ENCODE measurements at regions not wholly inside any gene's neighbourhood (a gene's known extent, or its start where the extent isn't known, plus 50 kb on each side); places are given as distances from the start of the nearest gene placed in this dataset.

GRCh38 chrY:14139521-14139920 lies 83.5 kb downstream of the VCY1B start:
- H3K36me3 ChIP-seq (ENCODE audit: insufficient read depth, low read depth, low read length): no peaks in the 10 kb centered on the region
- H3K9ac ChIP-seq (ENCODE audit: low read depth, low read length): no peak overlapping the region
- H3K9me3 ChIP-seq (ENCODE audit: insufficient read depth, low read depth, low read length): no peaks in the 10 kb centered on the region
- H3K27ac ChIP-seq (ENCODE audit: low read length): no peak overlapping the region
- no peak overlapping the region for H3K4me3 ChIP-seq (ENCODE audit: low read length)
- no peaks in the 10 kb centered on the region for H3K4me1 ChIP-seq (ENCODE audit: insufficient read depth, low read length)
- peaks cover 10% of the 10 kb centered on the region; the same call in 1 of the 2 replicates for H3K27me3 ChIP-seq (ENCODE audit: insufficient read depth, low read length)

GRCh38 chrY:14145614-14146013 lies 89.6 kb downstream of the VCY1B start:
- Histone ChIP-seq H3K4me1 (ENCODE audit: insufficient read depth, low read length) (no peaks in the 10 kb centered on the region), H3K27me3 (ENCODE audit: insufficient read depth, low read length) (peaks cover under 1% of the 10 kb centered on the region; the same call in 1 of the 2 replicates), H3K27ac (ENCODE audit: low read length) (no peak overlapping the region), H3K9me3 (ENCODE audit: insufficient read depth, low read depth, low read length) (no peaks in the 10 kb centered on the region), H3K9ac (ENCODE audit: low read depth, low read length) (no peak overlapping the region), H3K4me3 (ENCODE audit: low read length) (no peak overlapping the region), H3K36me3 (ENCODE audit: insufficient read depth, low read depth, low read length) (no peaks in the 10 kb centered on the region)

- Histone ChIP-seq H3K36me3 (ENCODE audit: insufficient read depth, low read depth, low read length) (no peaks in the 10 kb centered on the region), H3K4me3 (ENCODE audit: low read length) (no peak overlapping the region), H3K9ac (ENCODE audit: low read depth, low read length) (no peak overlapping the region)
These were observed 126.7 kb downstream of the VCY1B start for GRCh38 chrY:14182776-14183175.

GRCh38 chrY:14222014-14222413 lies 166.0 kb downstream of the VCY1B start:
- Histone ChIP-seq H3K27ac (ENCODE audit: low read length) (no peak overlapping the region), H3K27me3 (ENCODE audit: insufficient read depth, low read length) (no peaks in the 10 kb centered on the region), H3K9me3 (ENCODE audit: insufficient read depth, low read depth, low read length) (no peaks in the 10 kb centered on the region), H3K4me1 (ENCODE audit: insufficient read depth, low read length) (no peaks in the 10 kb centered on the region), H3K9ac (ENCODE audit: low read depth, low read length) (no peak overlapping the region), H3K36me3 (ENCODE audit: insufficient read depth, low read depth, low read length) (no peaks in the 10 kb centered on the region), H3K4me3 (ENCODE audit: low read length) (no peak overlapping the region)

More at GRCh38 chrY:14182776-14183175, 126.7 kb downstream of the VCY1B start:
- H3K9me3 ChIP-seq (ENCODE audit: insufficient read depth, low read depth, low read length): no peaks in the 10 kb centered on the region
- H3K27me3 ChIP-seq (ENCODE audit: insufficient read depth, low read length): no peaks in the 10 kb centered on the region
- H3K4me1 ChIP-seq (ENCODE audit: insufficient read depth, low read length): no peaks in the 10 kb centered on the region
- H3K27ac ChIP-seq (ENCODE audit: low read length): no peak overlapping the region

GRCh38 chrY:14231703-14232102 lies 175.7 kb downstream of the VCY1B start:
- Histone ChIP-seq H3K27me3 (ENCODE audit: insufficient read depth, low read length) (no peaks in the 10 kb centered on the region), H3K9me3 (ENCODE audit: insufficient read depth, low read depth, low read length) (no peaks in the 10 kb centered on the region), H3K9ac (ENCODE audit: low read depth, low read length) (no peak overlapping the region)

GRCh38 chrY:14235070-14235469 lies 179.0 kb downstream of the VCY1B start:
- no peak overlapping the region for H3K27ac ChIP-seq (ENCODE audit: low read length)
- H3K4me3 ChIP-seq (ENCODE audit: low read length): no peak overlapping the region
- H3K4me1 ChIP-seq (ENCODE audit: insufficient read depth, low read length): no peaks in the 10 kb centered on the region
- H3K9me3 ChIP-seq (ENCODE audit: insufficient read depth, low read depth, low read length): no peaks in the 10 kb centered on the region
- no peaks in the 10 kb centered on the region for H3K36me3 ChIP-seq (ENCODE audit: insufficient read depth, low read depth, low read length)
- no peak overlapping the region for H3K9ac ChIP-seq (ENCODE audit: low read depth, low read length)
- H3K27me3 ChIP-seq (ENCODE audit: insufficient read depth, low read length): no peaks in the 10 kb centered on the region

More at GRCh38 chrY:14231703-14232102, 175.7 kb downstream of the VCY1B start:
- Histone ChIP-seq H3K36me3 (ENCODE audit: insufficient read depth, low read depth, low read length) (no peaks in the 10 kb centered on the region), H3K4me3 (ENCODE audit: low read length) (no peak overlapping the region), H3K27ac (ENCODE audit: low read length) (no peak overlapping the region), H3K4me1 (ENCODE audit: insufficient read depth, low read length) (no peaks in the 10 kb centered on the region)

GRCh38 chrY:14238277-14238676 lies 182.2 kb downstream of the VCY1B start:
- no peaks in the 10 kb centered on the region for H3K9me3 ChIP-seq (ENCODE audit: insufficient read depth, low read depth, low read length)
- no peaks in the 10 kb centered on the region for H3K36me3 ChIP-seq (ENCODE audit: insufficient read depth, low read depth, low read length)
- H3K9ac ChIP-seq (ENCODE audit: low read depth, low read length): no peak overlapping the region
- H3K4me1 ChIP-seq (ENCODE audit: insufficient read depth, low read length): no peaks in the 10 kb centered on the region
- H3K27me3 ChIP-seq (ENCODE audit: insufficient read depth, low read length): no peaks in the 10 kb centered on the region
- H3K4me3 ChIP-seq (ENCODE audit: low read length): no peak overlapping the region
- H3K27ac ChIP-seq (ENCODE audit: low read length): no peak overlapping the region

- no peak overlapping the region for H3K9ac ChIP-seq (ENCODE audit: low read depth, low read length)
- no peak overlapping the region for H3K4me3 ChIP-seq (ENCODE audit: low read length)
- H3K36me3 ChIP-seq (ENCODE audit: insufficient read depth, low read depth, low read length): no peaks in the 10 kb centered on the region
- H3K9me3 ChIP-seq (ENCODE audit: insufficient read depth, low read depth, low read length): no peaks in the 10 kb centered on the region
- no peaks in the 10 kb centered on the region for H3K4me1 ChIP-seq (ENCODE audit: insufficient read depth, low read length)
- H3K27ac ChIP-seq (ENCODE audit: low read length): no peak overlapping the region
- no peaks in the 10 kb centered on the region for H3K27me3 ChIP-seq (ENCODE audit: insufficient read depth, low read length)
These were observed 190.9 kb downstream of the VCY1B start for GRCh38 chrY:14246948-14247347.

GRCh38 chrY:14248878-14249576 lies 193.0 kb downstream of the VCY1B start:
- Histone ChIP-seq H3K4me3 (ENCODE audit: low read length) (no peak overlapping the region), H3K27ac (ENCODE audit: low read length) (no peak overlapping the region), H3K4me1 (ENCODE audit: insufficient read depth, low read length) (no peaks in the 10 kb centered on the region), H3K9me3 (ENCODE audit: insufficient read depth, low read depth, low read length) (no peaks in the 10 kb centered on the region), H3K9ac (ENCODE audit: low read depth, low read length) (no peak overlapping the region), H3K36me3 (ENCODE audit: insufficient read depth, low read depth, low read length) (no peaks in the 10 kb centered on the region), H3K27me3 (ENCODE audit: insufficient read depth, low read length) (no peaks in the 10 kb centered on the region)

GRCh38 chrY:14255965-14256816 lies 200.2 kb downstream of the VCY1B start:
- Histone ChIP-seq H3K9me3 (ENCODE audit: insufficient read depth, low read depth, low read length) (no peaks in the 10 kb centered on the region), H3K9ac (ENCODE audit: low read depth, low read length) (no peak overlapping the region), H3K27me3 (ENCODE audit: insufficient read depth, low read length) (no peaks in the 10 kb centered on the region), H3K4me3 (ENCODE audit: low read length) (no peak overlapping the region), H3K4me1 (ENCODE audit: insufficient read depth, low read length) (peaks cover 3% of the 10 kb centered on the region; the same call in 1 of the 2 replicates), H3K36me3 (ENCODE audit: insufficient read depth, low read depth, low read length) (no peaks in the 10 kb centered on the region), H3K27ac (ENCODE audit: low read length) (no peak overlapping the region)

GRCh38 chrY:14256817-14257168 lies 200.8 kb downstream of the VCY1B start:
- Histone ChIP-seq H3K27me3 (ENCODE audit: insufficient read depth, low read length) (no peaks in the 10 kb centered on the region), H3K9me3 (ENCODE audit: insufficient read depth, low read depth, low read length) (no peaks in the 10 kb centered on the region), H3K36me3 (ENCODE audit: insufficient read depth, low read depth, low read length) (no peaks in the 10 kb centered on the region), H3K9ac (ENCODE audit: low read depth, low read length) (no peak overlapping the region), H3K27ac (ENCODE audit: low read length) (no peak overlapping the region), H3K4me3 (ENCODE audit: low read length) (no peak overlapping the region), H3K4me1 (ENCODE audit: insufficient read depth, low read length) (peaks cover 3% of the 10 kb centered on the region; the same call in 1 of the 2 replicates)

GRCh38 chrY:14277029-14277428 lies 221.0 kb downstream of the VCY1B start:
- Histone ChIP-seq H3K27ac (ENCODE audit: low read length) (no peak overlapping the region), H3K4me1 (ENCODE audit: insufficient read depth, low read length) (no peaks in the 10 kb centered on the region), H3K9me3 (ENCODE audit: insufficient read depth, low read depth, low read length) (no peaks in the 10 kb centered on the region), H3K27me3 (ENCODE audit: insufficient read depth, low read length) (no peaks in the 10 kb centered on the region), H3K4me3 (ENCODE audit: low read length) (no peak overlapping the region), H3K36me3 (ENCODE audit: insufficient read depth, low read depth, low read length) (no peaks in the 10 kb centered on the region), H3K9ac (ENCODE audit: low read depth, low read length) (no peak overlapping the region)

Measured in iPS-20b (cell line).